BJ (cell line): ENCODE measurements at regions not wholly inside any gene's neighbourhood (a gene's known extent, or its start where the extent isn't known, plus 50 kb on each side); places are given as distances from the start of the nearest gene placed in this dataset.

Source experiments
- CTCF ChIA-PET: fragments of 350-600 bp; formaldehyde crosslinking; extraction: SDS; loops from one replicate; lab custom pipeline; 2021; ENCODE audit warnings: antibody characterized with exemption, inconsistent platforms; lab: Yijun Ruan, JAX
- POLR2A ChIA-PET: fragments of 300-600 bp; sonication (Branson Sonifier 250); formaldehyde crosslinking; extraction: SDS; loops from one replicate; lab custom pipeline; 2021; ENCODE audit warnings: antibody characterized with exemption; lab: Charles Lee
- DNase-seq: peaks from one replicate; pipeline ENCODE4 v3.0.0-alpha.2; 2011; ENCODE audit warnings: low read depth
- H3K27me3 ChIP-seq: 2 replicates; pipeline ENCODE4 v1.6.0; 2011; ENCODE audit warnings: low read length; ENCODE audit not compliant: control insufficient read depth, insufficient read depth
- H3K36me3 ChIP-seq: 2 replicates; pipeline ENCODE4 v1.5.1; 2011; ENCODE audit warnings: low read length; ENCODE audit not compliant: control insufficient read depth, insufficient read depth
- H3K4me3 ChIP-seq: 2 replicates; pipeline ENCODE4 v1.5.1; 2011; ENCODE audit warnings: low read depth, mild to moderate bottlenecking, control low read depth, low read length
- TF ChIP-seq, protein P1 (sequence below): IDR thresholded peaks from 2 replicates; pipeline ENCODE4 v1.5.1; 2011; ENCODE audit warnings: low read depth, mild to moderate bottlenecking, control low read depth, inconsistent platforms, low read length, moderate library complexity; ENCODE audit not compliant: insufficient read depth

DNA sequence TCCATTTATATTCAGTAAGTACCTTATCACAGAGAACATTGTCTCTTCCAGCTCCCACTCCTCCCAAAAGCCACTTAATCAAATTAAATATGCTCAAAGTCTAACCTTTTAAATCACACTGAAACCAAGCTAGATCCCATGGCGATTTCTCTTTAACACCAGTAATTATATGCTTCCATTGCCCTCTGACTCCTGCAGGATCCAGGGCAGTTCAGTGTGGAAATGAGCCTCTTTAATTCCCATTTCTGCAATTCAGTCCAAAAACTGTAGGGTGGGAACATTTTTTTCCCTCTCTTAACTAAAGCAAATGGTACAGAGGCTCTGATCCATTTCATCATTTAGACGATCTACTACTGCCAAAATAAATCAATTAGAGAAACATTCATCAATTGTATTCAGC is 872.3 kb upstream of the PHF14 start:
- ChIA-PET CTCF (no interaction called here), POLR2A (no interaction called here)
- TF ChIP-seq, protein P1, sequence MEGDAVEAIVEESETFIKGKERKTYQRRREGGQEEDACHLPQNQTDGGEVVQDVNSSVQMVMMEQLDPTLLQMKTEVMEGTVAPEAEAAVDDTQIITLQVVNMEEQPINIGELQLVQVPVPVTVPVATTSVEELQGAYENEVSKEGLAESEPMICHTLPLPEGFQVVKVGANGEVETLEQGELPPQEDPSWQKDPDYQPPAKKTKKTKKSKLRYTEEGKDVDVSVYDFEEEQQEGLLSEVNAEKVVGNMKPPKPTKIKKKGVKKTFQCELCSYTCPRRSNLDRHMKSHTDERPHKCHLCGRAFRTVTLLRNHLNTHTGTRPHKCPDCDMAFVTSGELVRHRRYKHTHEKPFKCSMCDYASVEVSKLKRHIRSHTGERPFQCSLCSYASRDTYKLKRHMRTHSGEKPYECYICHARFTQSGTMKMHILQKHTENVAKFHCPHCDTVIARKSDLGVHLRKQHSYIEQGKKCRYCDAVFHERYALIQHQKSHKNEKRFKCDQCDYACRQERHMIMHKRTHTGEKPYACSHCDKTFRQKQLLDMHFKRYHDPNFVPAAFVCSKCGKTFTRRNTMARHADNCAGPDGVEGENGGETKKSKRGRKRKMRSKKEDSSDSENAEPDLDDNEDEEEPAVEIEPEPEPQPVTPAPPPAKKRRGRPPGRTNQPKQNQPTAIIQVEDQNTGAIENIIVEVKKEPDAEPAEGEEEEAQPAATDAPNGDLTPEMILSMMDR = no peak

DNA sequence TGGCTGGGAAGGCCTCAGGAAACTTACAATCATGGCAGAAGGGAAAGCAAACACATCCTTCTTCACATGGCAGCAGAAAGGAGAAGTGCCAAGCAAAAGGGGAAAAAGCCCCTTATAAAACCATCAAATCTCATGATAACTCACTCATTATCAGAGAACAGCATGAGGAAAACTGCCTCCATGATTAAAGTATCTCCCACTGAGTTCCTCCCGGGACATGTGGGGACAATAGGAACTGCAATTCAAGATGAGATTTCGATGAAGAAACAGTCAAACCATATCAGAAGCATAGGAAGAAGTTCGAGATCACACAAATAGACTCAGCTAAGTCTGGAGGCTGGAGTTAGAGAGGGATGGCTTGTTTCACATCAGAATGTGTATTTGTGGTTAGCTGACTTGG is 869.4 kb upstream of the PHF14 start:
- ChIA-PET CTCF (no interaction called here), POLR2A (no interaction called here)
- no peak for DNase-seq
- TF ChIP-seq, protein P1 = no peak
- Histone ChIP-seq H3K36me3 (no peaks in the 10 kb centered on the region), H3K27me3 (no peaks in the 10 kb centered on the region), H3K4me3 (no peak overlapping the region)

More for the DNA sequence above, 872.3 kb upstream of the PHF14 start:
- no peak for DNase-seq
- H3K4me3 ChIP-seq = no peak overlapping the region
- no peaks in the 10 kb centered on the region for H3K36me3 ChIP-seq
- H3K27me3 ChIP-seq = no peaks in the 10 kb centered on the region

DNA sequence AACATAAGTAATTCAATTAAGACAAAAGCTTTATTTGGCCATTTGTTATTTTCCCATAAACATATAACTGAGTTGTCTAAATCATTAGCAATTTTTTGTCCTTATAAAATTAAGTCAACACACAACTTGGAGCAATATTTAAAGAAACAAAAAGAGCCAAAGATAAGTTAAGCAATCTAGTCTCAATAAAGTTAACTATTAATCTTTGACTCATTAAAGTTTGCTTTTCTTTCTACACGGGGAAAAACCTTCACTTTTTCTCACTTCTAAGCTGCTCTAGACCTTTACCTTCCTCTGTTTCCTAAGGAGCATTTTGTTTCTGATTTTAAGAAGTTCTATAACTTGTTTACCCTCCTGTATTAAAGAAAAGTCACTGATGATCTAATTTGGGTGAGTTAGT is 867.1 kb upstream of the PHF14 start:
- ChIA-PET POLR2A (no interaction called here), CTCF (interaction anchor here (0.5 kb wide), 1 partner anchor 101 kb away, joined by 3 read pairs; no protein-coding TSS in a partner anchor)
- TF ChIP-seq, protein P1 = no peak
- DNase-seq = no peak
- no peak overlapping the region for H3K4me3 ChIP-seq
- no peaks in the 10 kb centered on the region for H3K27me3 ChIP-seq
- H3K36me3 ChIP-seq = no peaks in the 10 kb centered on the region

DNA sequence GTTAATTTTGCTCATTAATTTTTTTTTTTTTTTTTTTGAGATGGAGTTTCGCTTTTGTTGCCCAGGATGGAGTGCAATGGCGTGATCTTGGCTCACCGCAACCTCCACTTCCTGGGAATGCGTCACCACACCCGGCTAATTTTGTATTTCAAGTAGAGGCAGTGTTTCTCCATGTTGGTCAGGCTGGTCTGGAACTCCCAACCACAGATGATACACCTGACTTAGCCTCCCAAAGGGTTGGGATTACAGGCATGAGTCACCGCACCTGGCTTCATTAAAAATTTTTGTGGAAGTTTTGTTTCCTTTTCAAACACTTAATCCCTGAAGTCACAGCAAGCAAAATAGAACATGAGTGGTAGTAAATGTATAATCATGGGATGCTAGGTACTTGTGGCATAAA is 857.2 kb upstream of the PHF14 start:
- Histone ChIP-seq H3K4me3 (no peak overlapping the region), H3K36me3 (no peaks in the 10 kb centered on the region), H3K27me3 (no peaks in the 10 kb centered on the region)
- TF ChIP-seq, protein P1 = no peak
- no peak for DNase-seq
- ChIA-PET POLR2A (no interaction called here), CTCF (no interaction called here)

DNA sequence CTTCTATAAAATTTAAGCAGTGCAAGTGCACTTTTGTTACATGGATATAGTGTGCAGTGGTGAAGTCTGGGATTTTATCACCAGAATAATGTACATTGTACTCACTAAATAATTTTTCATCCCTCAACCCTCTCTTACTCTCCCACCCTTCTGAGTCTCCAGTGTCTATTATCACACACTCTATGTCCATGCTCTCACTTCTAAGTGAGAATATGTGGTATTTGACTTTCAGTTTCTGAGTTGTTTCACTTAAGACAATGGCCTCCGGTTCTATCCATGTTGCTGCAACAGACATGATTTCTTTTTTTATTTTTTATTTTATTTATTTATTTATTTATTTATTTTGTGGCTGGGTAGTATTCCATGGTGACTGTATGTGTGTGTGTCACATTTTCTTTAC is 855.9 kb upstream of the PHF14 start:
- no peak overlapping the region for H3K4me3 ChIP-seq
- H3K36me3 ChIP-seq = no peaks in the 10 kb centered on the region
- no peaks in the 10 kb centered on the region for H3K27me3 ChIP-seq
- POLR2A ChIA-PET = no interaction called here
- no peak for DNase-seq
- TF ChIP-seq, protein P1 = no peak
- CTCF ChIA-PET = no interaction called here
